AG10803 (cell line): ENCODE measurements at regions not wholly inside any gene's neighbourhood (a gene's known extent, or its start where the extent isn't known, plus 50 kb on each side); places are given as distances from the start of the nearest gene placed in this dataset.

Source experiments
- DNase-seq: peaks from one replicate; pipeline ENCODE4 v3.0.0; 2010; ENCODE audit warnings: low read depth
- H3K4me3 ChIP-seq: 2 replicates; pipeline ENCODE4 v1.5.1; 2011; ENCODE audit warnings: mild to moderate bottlenecking, low read length, control low read depth
- CTCF ChIP-seq: conservative IDR thresholded peaks from 2 replicates; pipeline ENCODE4 v1.5.1; 2011; ENCODE audit warnings: mild to moderate bottlenecking, low read length, control low read depth, inconsistent platforms

- no peak overlapping the region for H3K4me3 ChIP-seq
- DNase-seq = no peak
- no peak for TF ChIP-seq CTCF
Observed at GRCh38 chr2:45121236-45121927, 112.1 kb upstream of the SIX2 start.

- no peak overlapping the region for H3K4me3 ChIP-seq
- TF ChIP-seq CTCF = no peak
- peak; percentile 37 for DNase-seq
Observed at GRCh38 chr2:45120546-45120945, 111.3 kb upstream of the SIX2 start.

GRCh38 chr2:45119855-45120254 is 110.6 kb upstream of the SIX2 start:
- TF ChIP-seq CTCF = no peak
- DNase-seq = peak; percentile 97
- H3K4me3 ChIP-seq = no peak overlapping the region

- no peak overlapping the region for H3K4me3 ChIP-seq
- DNase-seq = peak; percentile 64
- no peak for TF ChIP-seq CTCF
Observed at GRCh38 chr2:45119038-45119437, 109.8 kb upstream of the SIX2 start.

- DNase-seq = no peak
- H3K4me3 ChIP-seq = no peak overlapping the region
- TF ChIP-seq CTCF = no peak
Observed at GRCh38 chr2:45117383-45117782, 108.1 kb upstream of the SIX2 start.

- peak; percentile 51 for DNase-seq
- TF ChIP-seq CTCF = no peak
Observed at GRCh38 chr2:45115181-45115580, 105.9 kb upstream of the SIX2 start.

GRCh38 chr2:45114221-45114955 is 105.1 kb upstream of the SIX2 start:
- no peak for DNase-seq
- H3K4me3 ChIP-seq = no peak overlapping the region
- no peak for TF ChIP-seq CTCF

More at GRCh38 chr2:45115181-45115580, 105.9 kb upstream of the SIX2 start:
- no peak overlapping the region for H3K4me3 ChIP-seq
